Gastrocnemius medialis (tissue), 4 donors: ENCODE measurements at regions not wholly inside any gene's neighbourhood (a gene's known extent, or its start where the extent isn't known, plus 50 kb on each side); places are given as distances from the start of the nearest gene placed in this dataset.

Experiments
- ATAC-seq, 2 donors: fragments of 150-250 bp; one replicate each; pipeline ENCODE4 v1.9.1; 2016
- DNase-seq, 2 donors: peaks; one replicate each; pipeline ENCODE4 v3.0.0-alpha.2; 2019
- H3K27ac ChIP-seq, 4 donors: fragments of 200-600 bp; sonication (generic); 1 replicate in 1 of 4; 2 replicates in 3 of 4; pipeline ENCODE4 v1.5.1; 2016 to 2018; ENCODE audit warnings: mild to moderate bottlenecking in 2 of 4, moderate library complexity in 1 of 4
- H3K27me3 ChIP-seq, 3 donors: fragments of 200-600 bp; sonication (generic) in 2 of 3; 1 replicate in 1 of 3; 2 replicates in 2 of 3; pipeline versions ENCODE4 v1.5.1 to v1.6.0; 2016 to 2019; ENCODE audit warnings: mild to moderate bottlenecking in 1 of 3, moderate library complexity in 1 of 3
- H3K36me3 ChIP-seq, 2 donors: fragments of 200-600 bp; sonication (generic) in 1 of 2; one replicate each; pipeline ENCODE4 v1.5.1; 2017 to 2018
- H3K4me1 ChIP-seq, 2 donors: fragments of 200-600 bp; sonication (generic) in 1 of 2; one replicate each; pipeline ENCODE4 v1.5.1; 2016 to 2017; ENCODE audit warnings: mild to moderate bottlenecking in 2 of 2
- H3K4me3 ChIP-seq, 4 donors: fragments of 200-600 bp; sonication (generic) in 3 of 4; 1 replicate in 1 of 4; 2 replicates in 3 of 4; pipeline ENCODE4 v1.5.1; 2016 to 2019; ENCODE audit warnings: mild to moderate bottlenecking in 2 of 4
- H3K9me3 ChIP-seq, 3 donors: fragments of 200-600 bp; sonication (generic) in 2 of 3; 1 replicate in 1 of 3; 2 replicates in 2 of 3; pipeline ENCODE4 v1.5.1; 2016 to 2019
- POLR2A ChIP-seq, 2 donors: fragments of 450-650 bp; IDR thresholded peaks; one replicate each; pipeline ENCODE4 v1.6.1; 2017; ENCODE audit warnings: antibody characterized with exemption in 2 of 2, mild to moderate bottlenecking in 2 of 2, moderate library complexity in 2 of 2
- in situ Hi-C, 4 donors: fragments of 200-750 bp; cut with MboI; loops; one replicate each; pipeline versions ENCODE4 v1.15.0 to v1.8.0; 2017; ENCODE audit warnings: low sequenced_read_pairs in 4 of 4
- intact Hi-C: fragments of 100-400 bp; cut with DNase I; formaldehyde crosslinking; loops from one replicate; pipeline ENCODE4 v1.15.1; 2023; ENCODE audit warnings: low total_unique reads
- TF ChIP-seq, protein P1 (sequence below), 5 experiments: fragments of 450-650 bp in 3 of 5; fragments of 200-600 bp in 2 of 5; sonication (generic) in 2 of 5; IDR thresholded peaks in 4 of 5; conservative IDR thresholded peaks in 1 of 5; 1 replicate in 4 of 5; 2 replicates in 1 of 5; pipeline ENCODE4 v1.5.1; 2016 to 2019; ENCODE audit warnings: antibody characterized with exemption in 5 of 5, mild to moderate bottlenecking in 3 of 5, moderate library complexity in 3 of 5

DNA sequence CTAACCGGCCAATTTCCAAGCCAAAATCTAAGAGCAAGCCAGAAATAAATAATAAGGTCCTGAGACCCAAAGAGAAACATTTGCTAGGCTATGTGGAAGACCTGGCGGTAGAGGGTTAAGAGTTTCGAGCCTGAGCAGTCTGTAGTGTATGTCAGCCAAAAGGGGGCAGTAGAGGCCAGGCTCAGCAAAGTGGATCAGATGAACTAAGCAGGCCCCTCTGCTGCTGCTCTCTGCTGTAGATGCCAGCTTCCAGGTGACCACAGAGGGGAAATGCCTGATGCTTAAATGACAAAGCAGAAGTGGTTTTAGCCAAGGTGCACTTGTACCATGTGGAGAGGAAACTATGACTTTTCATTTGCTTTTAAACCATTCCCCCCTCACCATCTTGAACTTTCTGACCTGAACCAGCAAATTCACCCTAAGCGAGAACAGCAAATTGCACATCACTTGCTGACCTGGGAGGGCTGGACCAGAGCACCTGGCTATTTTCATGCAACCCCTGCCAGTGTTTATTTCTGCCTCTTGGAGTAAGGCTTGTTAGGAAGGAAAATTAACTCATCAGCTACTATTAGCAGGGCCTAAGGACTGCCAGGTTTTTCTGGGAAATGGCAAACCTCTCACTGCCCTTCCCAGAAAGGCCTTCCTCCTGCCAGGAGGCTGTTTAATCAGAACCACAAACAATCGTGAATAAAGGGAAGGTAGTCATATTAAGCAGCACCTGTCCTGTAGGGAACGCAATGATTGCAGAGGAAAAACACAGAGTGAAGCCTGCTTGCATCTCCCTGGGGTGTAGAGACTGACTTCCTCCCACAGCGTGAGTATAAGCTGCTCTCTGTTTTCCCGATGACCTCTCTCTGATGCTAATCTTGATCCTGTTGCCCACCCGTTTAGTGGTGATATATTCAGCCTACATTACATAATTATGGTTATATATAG is 818.2 kb downstream of the TLR4 start:
- in situ Hi-C loops (no loop called here), intact Hi-C loops (no loop called here)
- ATAC-seq (peak in 1 of 2 donors; percentile 46), DNase-seq (no peak)
- Histone ChIP-seq H3K9me3 (no peaks in the 10 kb centered on the region), H3K27me3 (no peaks in the 10 kb centered on the region), H3K27ac (no peak overlapping the region), H3K4me3 (no peak overlapping the region), H3K36me3 (no peaks in the 10 kb centered on the region), H3K4me1 (no peaks in the 10 kb centered on the region)
- TF ChIP-seq POLR2A (IDR thresholded peaks at IDR 0.05) = no peak
- TF ChIP-seq, protein P1, sequence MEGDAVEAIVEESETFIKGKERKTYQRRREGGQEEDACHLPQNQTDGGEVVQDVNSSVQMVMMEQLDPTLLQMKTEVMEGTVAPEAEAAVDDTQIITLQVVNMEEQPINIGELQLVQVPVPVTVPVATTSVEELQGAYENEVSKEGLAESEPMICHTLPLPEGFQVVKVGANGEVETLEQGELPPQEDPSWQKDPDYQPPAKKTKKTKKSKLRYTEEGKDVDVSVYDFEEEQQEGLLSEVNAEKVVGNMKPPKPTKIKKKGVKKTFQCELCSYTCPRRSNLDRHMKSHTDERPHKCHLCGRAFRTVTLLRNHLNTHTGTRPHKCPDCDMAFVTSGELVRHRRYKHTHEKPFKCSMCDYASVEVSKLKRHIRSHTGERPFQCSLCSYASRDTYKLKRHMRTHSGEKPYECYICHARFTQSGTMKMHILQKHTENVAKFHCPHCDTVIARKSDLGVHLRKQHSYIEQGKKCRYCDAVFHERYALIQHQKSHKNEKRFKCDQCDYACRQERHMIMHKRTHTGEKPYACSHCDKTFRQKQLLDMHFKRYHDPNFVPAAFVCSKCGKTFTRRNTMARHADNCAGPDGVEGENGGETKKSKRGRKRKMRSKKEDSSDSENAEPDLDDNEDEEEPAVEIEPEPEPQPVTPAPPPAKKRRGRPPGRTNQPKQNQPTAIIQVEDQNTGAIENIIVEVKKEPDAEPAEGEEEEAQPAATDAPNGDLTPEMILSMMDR (IDR thresholded peaks at IDR 0.05 in 4 of 5, conservative IDR thresholded peaks at IDR 0.05 in 1 of 5) = peak in 3 of 5 experiments; percentile 32 to 51 (median 38)

DNA sequence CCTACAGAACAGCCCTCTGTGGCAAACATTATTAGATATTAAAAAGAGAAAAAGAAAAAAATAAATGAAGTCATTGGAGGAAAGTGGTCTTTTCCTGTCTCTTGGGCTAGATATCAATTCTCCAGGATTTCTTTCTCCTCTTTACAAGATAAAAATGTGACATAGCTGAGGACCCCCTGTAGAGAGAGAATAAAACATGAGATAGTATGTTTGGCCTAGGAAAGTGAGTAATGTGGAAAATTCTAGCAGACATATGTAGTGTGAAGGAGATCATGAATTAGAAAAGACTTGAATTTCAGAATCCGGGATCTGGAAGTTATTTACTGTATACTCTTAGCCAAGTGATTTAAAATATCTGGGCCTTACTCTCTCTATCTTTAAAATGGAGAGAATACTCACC is 823.1 kb downstream of the TLR4 start:
- intact Hi-C loops (no loop called here), in situ Hi-C loops (no loop called here)
- DNase-seq = no peak
- Histone ChIP-seq H3K4me1 (no peaks in the 10 kb centered on the region), H3K9me3 (no peaks in the 10 kb centered on the region), H3K36me3 (no peaks in the 10 kb centered on the region), H3K27me3 (no peaks in the 10 kb centered on the region), H3K27ac (no peak overlapping the region), H3K4me3 (no peak overlapping the region)
- no peak for ATAC-seq
- no peak for TF ChIP-seq POLR2A (IDR thresholded peaks at IDR 0.05)
- TF ChIP-seq, protein P1 (IDR thresholded peaks at IDR 0.05 in 4 of 5, conservative IDR thresholded peaks at IDR 0.05 in 1 of 5) = no peak

DNA sequence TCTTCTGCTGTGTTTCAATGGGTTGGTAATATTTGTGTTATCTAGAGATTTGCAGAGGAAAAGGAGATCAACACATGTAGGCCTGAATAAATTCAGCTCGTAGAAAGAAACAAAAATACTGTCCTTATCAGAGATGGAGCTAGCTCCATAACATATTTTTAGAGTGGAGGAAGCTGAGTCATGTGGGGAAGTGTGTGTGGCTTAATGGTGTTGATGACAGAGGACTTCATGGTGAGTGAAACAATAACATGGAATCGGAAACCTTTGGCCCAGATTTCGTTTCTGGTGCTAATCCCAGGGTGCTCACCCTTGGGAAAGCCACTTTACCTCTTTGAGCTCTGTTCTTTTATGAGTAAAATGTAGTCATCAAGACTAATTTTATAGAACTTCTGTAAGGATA is 825.0 kb downstream of the TLR4 start:
- in situ Hi-C loops (no loop called here), intact Hi-C loops (no loop called here)
- DNase-seq = no peak
- TF ChIP-seq, protein P1 (IDR thresholded peaks at IDR 0.05 in 4 of 5, conservative IDR thresholded peaks at IDR 0.05 in 1 of 5) = no peak
- TF ChIP-seq POLR2A (IDR thresholded peaks at IDR 0.05) = no peak
- no peaks in the 10 kb centered on the region for H3K27me3 ChIP-seq
- H3K27ac ChIP-seq = peak overlapping the region in 2 of 4 donors; percentile 4 to 32
- no peaks in the 10 kb centered on the region for H3K4me1 ChIP-seq
- H3K9me3 ChIP-seq = no peaks in the 10 kb centered on the region
- no peak overlapping the region for H3K4me3 ChIP-seq
- H3K36me3 ChIP-seq = no peaks in the 10 kb centered on the region
- peak in 1 of 2 donors; percentile 46 for ATAC-seq

DNA sequence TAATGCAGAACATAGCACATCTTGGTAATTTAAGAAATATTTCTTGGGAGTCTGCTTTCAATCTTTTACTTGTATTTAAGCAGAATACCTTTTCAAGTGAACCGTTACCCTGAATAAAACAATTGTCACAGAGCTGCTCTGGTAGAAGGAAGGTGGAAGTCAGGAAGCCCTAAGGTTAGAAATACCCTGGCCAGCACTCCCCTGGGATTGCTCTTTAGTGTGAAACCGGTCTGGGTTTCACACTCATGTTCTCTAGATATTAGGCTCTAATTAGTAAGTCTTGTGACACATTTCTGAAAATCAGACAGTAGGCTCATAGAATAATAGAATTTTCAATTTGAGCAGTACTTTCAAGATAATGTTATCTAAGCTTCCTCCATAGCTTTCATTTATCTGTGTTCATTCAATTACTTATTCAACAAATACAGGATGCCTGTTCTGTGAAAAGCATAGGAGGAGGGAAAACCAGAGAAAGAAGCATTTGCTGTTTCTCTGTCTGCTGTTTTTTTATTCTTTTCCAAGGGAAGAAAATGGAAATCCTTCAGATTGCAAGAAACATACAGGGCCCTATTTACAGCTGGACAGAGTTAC is 825.5 kb downstream of the TLR4 start:
- intact Hi-C loops = no loop called here
- Histone ChIP-seq H3K9me3 (no peaks in the 10 kb centered on the region), H3K4me3 (no peak overlapping the region), H3K27me3 (no peaks in the 10 kb centered on the region), H3K4me1 (no peaks in the 10 kb centered on the region), H3K27ac (peak overlapping the region in 1 of 4 donors; percentile 32), H3K36me3 (no peaks in the 10 kb centered on the region)
- ATAC-seq (no peak), DNase-seq (no peak)
- TF ChIP-seq, protein P1 (IDR thresholded peaks at IDR 0.05 in 4 of 5, conservative IDR thresholded peaks at IDR 0.05 in 1 of 5) = no peak
- no peak for TF ChIP-seq POLR2A (IDR thresholded peaks at IDR 0.05)
- in situ Hi-C loops = no loop called here
